HG02623 (cell line): ENCODE measurements at regions not wholly inside any gene's neighbourhood (a gene's known extent, or its start where the extent isn't known, plus 50 kb on each side); places are given as distances from the start of the nearest gene placed in this dataset.
"Not testable (repeated sequence)": the region's sequence is repeated elsewhere in the genome, so short reads cannot be mapped to it uniquely, and the experiment has no call there.

ENCODE experiments used
- ATAC-seq: cut with Tn5 transposase; IDR thresholded peaks from one replicate; pipeline ENCODE4 v1.9.1; 2021; ENCODE audit warnings: moderate library complexity; ENCODE audit not compliant: unreplicated experiment

- ATAC-seq, result no peak
Measured at GRCh38 chr11:133653336-133653735, 121.0 kb upstream of the OPCML start.

GRCh38 chr11:133650082-133650481 lies 117.8 kb upstream of the OPCML start:
- ATAC-seq, result no peak

- ATAC-seq, result no peak
Measured at GRCh38 chr11:133649040-133649439, 116.7 kb upstream of the OPCML start.

- ATAC-seq, result no peak
Measured at GRCh38 chr11:133639408-133639807, 107.1 kb upstream of the OPCML start.

GRCh38 chr11:133638921-133639320 lies 106.6 kb upstream of the OPCML start:
- ATAC-seq, result no peak

GRCh38 chr11:133636711-133637355 lies 104.5 kb upstream of the OPCML start:
- ATAC-seq, result no peak

- no peak for ATAC-seq
Measured at GRCh38 chr11:133635244-133635739, 103.0 kb upstream of the OPCML start.

- ATAC-seq, result not testable (repeated sequence)
Measured at GRCh38 chr11:133628371-133628770, 96.1 kb upstream of the OPCML start.

GRCh38 chr11:133621611-133622010 lies 89.3 kb upstream of the OPCML start:
- ATAC-seq, result no peak

GRCh38 chr11:133619973-133620372 lies 87.7 kb upstream of the OPCML start:
- no peak for ATAC-seq

- ATAC-seq, result no peak
Measured at GRCh38 chr11:133619397-133619796, 87.1 kb upstream of the OPCML start.

- no peak for ATAC-seq
Measured at GRCh38 chr11:133618544-133618943, 86.2 kb upstream of the OPCML start.

- no peak for ATAC-seq
Measured at GRCh38 chr11:133608496-133608895, 76.2 kb upstream of the OPCML start.

GRCh38 chr11:133606124-133606523 lies 73.8 kb upstream of the OPCML start:
- ATAC-seq, result no peak

GRCh38 chr11:133605482-133605881 lies 73.2 kb upstream of the OPCML start:
- ATAC-seq, result no peak

GRCh38 chr11:133601641-133602040 lies 69.3 kb upstream of the OPCML start:
- ATAC-seq, result no peak

GRCh38 chr11:133600786-133601185 lies 68.5 kb upstream of the OPCML start:
- no peak for ATAC-seq

- ATAC-seq, result no peak
Measured at GRCh38 chr11:133600306-133600705, 68.0 kb upstream of the OPCML start.

GRCh38 chr11:133598906-133599305 lies 66.6 kb upstream of the OPCML start:
- no peak for ATAC-seq

GRCh38 chr11:133597236-133597635 lies 64.9 kb upstream of the OPCML start:
- ATAC-seq, result no peak

GRCh38 chr11:133595998-133596590 lies 63.8 kb upstream of the OPCML start:
- ATAC-seq, result no peak

GRCh38 chr11:133593036-133593435 lies 60.7 kb upstream of the OPCML start:
- no peak for ATAC-seq
